Activated CD8-positive, alpha-beta memory T cell treated with anti-CD3 and anti-CD28 coated beads, Interleukin-2, amount 50 U/mL, for 1 hour (primary cell): ENCODE measurements at regions not wholly inside any gene's neighbourhood (a gene's known extent, or its start where the extent isn't known, plus 50 kb on each side); places are given as distances from the start of the nearest gene placed in this dataset.

ENCODE experiments used
- DNase-seq: peaks from one replicate; pipeline ENCODE4 v3.0.0-alpha.2; 2020; ENCODE audit errors: extremely low read depth

GRCh38 chrX:39948582-39948981 is 149.2 kb downstream of the BCOR start:
- DNase-seq = no peak

- DNase-seq = no peak
Measured at GRCh38 chrX:39950018-39950688, 147.6 kb downstream of the BCOR start.

GRCh38 chrX:39952989-39953388 is 144.8 kb downstream of the BCOR start:
- DNase-seq = no peak

- DNase-seq = no peak
Measured at GRCh38 chrX:39953879-39954278, 143.9 kb downstream of the BCOR start.

GRCh38 chrX:39954851-39955250 is 142.9 kb downstream of the BCOR start:
- no peak for DNase-seq

GRCh38 chrX:39955625-39956024 is 142.1 kb downstream of the BCOR start:
- no peak for DNase-seq

- no peak for DNase-seq
Measured at GRCh38 chrX:39956803-39957394, 140.9 kb downstream of the BCOR start.

- DNase-seq = no peak
Measured at GRCh38 chrX:39957816-39958566, 139.8 kb downstream of the BCOR start.

- no peak for DNase-seq
Measured at GRCh38 chrX:39958850-39959249, 138.9 kb downstream of the BCOR start.

- no peak for DNase-seq
Measured at GRCh38 chrX:39960219-39960618, 137.5 kb downstream of the BCOR start.

GRCh38 chrX:39961441-39961840 is 136.3 kb downstream of the BCOR start:
- DNase-seq = no peak

GRCh38 chrX:39965051-39965573 is 132.6 kb downstream of the BCOR start:
- no peak for DNase-seq

- DNase-seq = no peak
Measured at GRCh38 chrX:39966176-39966575, 131.6 kb downstream of the BCOR start.

GRCh38 chrX:39967348-39967747 is 130.4 kb downstream of the BCOR start:
- DNase-seq = no peak

- no peak for DNase-seq
Measured at GRCh38 chrX:39969099-39969818, 128.5 kb downstream of the BCOR start.

- no peak for DNase-seq
Measured at GRCh38 chrX:39969819-39970504, 127.8 kb downstream of the BCOR start.

- DNase-seq = no peak
Measured at GRCh38 chrX:39971760-39972159, 126.0 kb downstream of the BCOR start.

- DNase-seq = no peak
Measured at GRCh38 chrX:39972340-39972739, 125.4 kb downstream of the BCOR start.

- no peak for DNase-seq
Measured at GRCh38 chrX:39973810-39974209, 123.9 kb downstream of the BCOR start.

- DNase-seq = no peak
Measured at GRCh38 chrX:39974270-39974669, 123.5 kb downstream of the BCOR start.

GRCh38 chrX:39975101-39975925 is 122.4 kb downstream of the BCOR start:
- DNase-seq = no peak
